Peyer's patch (tissue), 4 donors: ENCODE measurements at regions not wholly inside any gene's neighbourhood (a gene's known extent, or its start where the extent isn't known, plus 50 kb on each side); places are given as distances from the start of the nearest gene placed in this dataset.

Source experiments
- DNase-seq, 3 donors: peaks; one replicate each; pipeline ENCODE4 v3.0.0-alpha.2; 2017 to 2019
- H3K27ac ChIP-seq, 4 donors: fragments of 200-600 bp; sonication (generic); one replicate each; pipeline ENCODE4 v1.5.1; 2016 to 2019
- H3K27me3 ChIP-seq, 2 donors: fragments of 200-600 bp; sonication (generic); one replicate each; pipeline ENCODE4 v1.5.1; 2019
- H3K36me3 ChIP-seq, 3 donors: fragments of 200-600 bp; sonication (generic); one replicate each; pipeline ENCODE4 v1.5.1; 2016 to 2019
- H3K4me1 ChIP-seq, 4 donors: fragments of 200-600 bp; sonication (generic); one replicate each; pipeline ENCODE4 v1.5.1; 2016 to 2019
- H3K4me3 ChIP-seq, 4 donors: fragments of 200-600 bp; sonication (generic); 1 replicate in 3 of 4; 2 replicates in 1 of 4; pipeline ENCODE4 v1.5.1; 2016 to 2019; ENCODE audit warnings: mild to moderate bottlenecking in 1 of 4
- H3K9me3 ChIP-seq, 4 donors: fragments of 200-600 bp; sonication (generic); one replicate each; pipeline ENCODE4 v1.5.1; 2016 to 2019; ENCODE audit warnings: mild to moderate bottlenecking in 1 of 4
- POLR2A ChIP-seq, 2 donors: fragments of 450-650 bp; IDR thresholded peaks; one replicate each; pipeline ENCODE4 v1.5.1; 2017; ENCODE audit warnings: antibody characterized with exemption in 2 of 2, mild to moderate bottlenecking in 2 of 2, moderate library complexity in 2 of 2
- TF ChIP-seq, protein P1 (sequence below), 6 experiments: fragments of 450-650 bp in 4 of 6; fragments of 200-600 bp in 2 of 6; sonication (generic) in 1 of 6; IDR thresholded peaks; one replicate each; pipeline ENCODE4 v1.5.1; 2017 to 2019; ENCODE audit warnings: antibody characterized with exemption in 6 of 6, mild to moderate bottlenecking in 3 of 6, moderate library complexity in 1 of 6

DNA sequence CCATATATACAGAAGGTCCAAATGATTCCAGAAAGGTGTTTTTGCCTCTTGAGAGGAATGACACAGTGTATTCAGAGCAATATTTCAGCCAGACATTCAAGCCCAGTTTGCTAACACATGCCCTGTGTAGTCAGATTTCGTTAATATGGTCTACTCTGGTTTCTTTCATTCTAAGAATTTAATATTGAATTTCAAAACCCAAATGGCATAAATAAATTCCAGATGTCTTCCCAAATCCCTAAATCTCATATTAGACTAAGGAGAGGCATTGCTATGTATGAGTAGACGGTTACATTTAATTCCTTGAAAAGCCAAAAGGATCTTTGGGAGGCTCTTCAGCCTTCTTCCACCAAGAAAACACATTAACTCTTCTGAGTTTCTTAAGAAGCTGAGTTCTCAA, 66.3 kb upstream of the C1QTNF7 start:
- Histone ChIP-seq H3K4me1 (no peaks in the 10 kb centered on the region), H3K9me3 (no peaks in the 10 kb centered on the region), H3K27ac (no peak overlapping the region), H3K27me3 (no peaks in the 10 kb centered on the region), H3K36me3 (no peaks in the 10 kb centered on the region), H3K4me3 (no peak overlapping the region)
- no peak for TF ChIP-seq POLR2A (IDR thresholded peaks at IDR 0.05)
- TF ChIP-seq, protein P1, sequence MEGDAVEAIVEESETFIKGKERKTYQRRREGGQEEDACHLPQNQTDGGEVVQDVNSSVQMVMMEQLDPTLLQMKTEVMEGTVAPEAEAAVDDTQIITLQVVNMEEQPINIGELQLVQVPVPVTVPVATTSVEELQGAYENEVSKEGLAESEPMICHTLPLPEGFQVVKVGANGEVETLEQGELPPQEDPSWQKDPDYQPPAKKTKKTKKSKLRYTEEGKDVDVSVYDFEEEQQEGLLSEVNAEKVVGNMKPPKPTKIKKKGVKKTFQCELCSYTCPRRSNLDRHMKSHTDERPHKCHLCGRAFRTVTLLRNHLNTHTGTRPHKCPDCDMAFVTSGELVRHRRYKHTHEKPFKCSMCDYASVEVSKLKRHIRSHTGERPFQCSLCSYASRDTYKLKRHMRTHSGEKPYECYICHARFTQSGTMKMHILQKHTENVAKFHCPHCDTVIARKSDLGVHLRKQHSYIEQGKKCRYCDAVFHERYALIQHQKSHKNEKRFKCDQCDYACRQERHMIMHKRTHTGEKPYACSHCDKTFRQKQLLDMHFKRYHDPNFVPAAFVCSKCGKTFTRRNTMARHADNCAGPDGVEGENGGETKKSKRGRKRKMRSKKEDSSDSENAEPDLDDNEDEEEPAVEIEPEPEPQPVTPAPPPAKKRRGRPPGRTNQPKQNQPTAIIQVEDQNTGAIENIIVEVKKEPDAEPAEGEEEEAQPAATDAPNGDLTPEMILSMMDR (IDR thresholded peaks at IDR 0.05) = no peak
- no peak for DNase-seq

DNA sequence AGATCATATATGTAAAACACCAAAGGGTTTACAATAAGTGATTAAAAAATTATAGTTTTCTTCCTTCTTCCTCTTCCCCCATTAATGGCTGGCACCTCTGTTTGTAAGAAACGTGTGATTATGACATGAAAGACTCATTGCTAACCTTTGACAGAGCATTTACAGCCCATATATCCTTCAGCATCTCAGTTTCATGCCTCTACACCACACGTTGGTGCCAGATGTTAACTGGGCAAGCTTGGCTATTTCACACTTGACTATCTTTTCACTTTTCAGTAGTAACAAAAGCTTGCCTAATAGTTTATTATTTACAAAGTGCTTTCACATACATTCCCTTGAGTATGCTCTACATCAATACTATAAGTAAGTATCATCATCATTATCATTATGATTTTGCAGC, 65.3 kb upstream of the C1QTNF7 start:
- Histone ChIP-seq H3K4me1 (no peaks in the 10 kb centered on the region), H3K36me3 (no peaks in the 10 kb centered on the region), H3K27ac (no peak overlapping the region), H3K9me3 (no peaks in the 10 kb centered on the region), H3K27me3 (no peaks in the 10 kb centered on the region), H3K4me3 (no peak overlapping the region)
- TF ChIP-seq, protein P1 (IDR thresholded peaks at IDR 0.05) = no peak
- no peak for TF ChIP-seq POLR2A (IDR thresholded peaks at IDR 0.05)
- DNase-seq = no peak

DNA sequence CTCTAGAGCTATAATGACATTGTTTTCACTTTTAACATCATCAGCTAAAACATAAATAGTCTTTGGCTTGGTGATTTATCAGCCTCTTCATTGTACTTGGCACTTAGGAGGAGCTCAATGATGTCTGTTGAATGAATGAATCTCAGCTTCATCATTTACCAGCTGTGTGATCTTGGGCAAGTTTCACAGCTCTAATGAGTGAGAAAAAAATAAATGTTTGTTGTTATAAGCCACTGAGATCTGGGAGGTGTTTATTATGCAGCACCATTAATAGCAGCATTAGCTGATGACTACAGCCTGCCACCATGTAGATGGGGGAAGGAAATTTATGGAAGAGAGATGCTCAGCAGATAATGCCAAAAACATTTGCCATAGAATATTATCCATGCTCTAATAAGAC, 63.6 kb upstream of the C1QTNF7 start:
- Histone ChIP-seq H3K27ac (no peak overlapping the region), H3K36me3 (no peaks in the 10 kb centered on the region), H3K4me3 (no peak overlapping the region), H3K9me3 (no peaks in the 10 kb centered on the region), H3K27me3 (no peaks in the 10 kb centered on the region), H3K4me1 (no peaks in the 10 kb centered on the region)
- DNase-seq = no peak
- TF ChIP-seq POLR2A (IDR thresholded peaks at IDR 0.05) = no peak
- TF ChIP-seq, protein P1 (IDR thresholded peaks at IDR 0.05) = no peak

DNA sequence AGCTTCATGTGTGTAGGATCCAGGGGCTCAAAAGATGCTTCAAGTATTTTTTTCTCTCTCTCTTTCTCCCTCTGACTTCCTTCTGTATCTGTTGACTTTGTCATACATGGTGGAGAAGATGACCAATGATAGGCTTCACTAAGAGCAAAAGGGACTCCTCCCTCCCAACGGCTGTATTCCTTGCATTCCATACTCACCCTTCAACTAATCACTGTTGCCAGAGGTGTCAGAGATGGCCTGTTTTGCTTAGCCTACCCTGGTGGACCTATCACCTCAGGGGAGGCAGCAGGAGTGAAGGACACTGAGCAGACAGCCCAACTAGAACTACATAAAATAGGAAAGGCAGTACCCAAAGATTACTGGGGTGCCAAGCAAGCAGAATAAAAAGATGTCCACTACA, 62.2 kb upstream of the C1QTNF7 start:
- Histone ChIP-seq H3K4me1 (no peaks in the 10 kb centered on the region), H3K27me3 (no peaks in the 10 kb centered on the region), H3K36me3 (no peaks in the 10 kb centered on the region), H3K9me3 (no peaks in the 10 kb centered on the region), H3K4me3 (no peak overlapping the region), H3K27ac (no peak overlapping the region)
- TF ChIP-seq POLR2A (IDR thresholded peaks at IDR 0.05) = no peak
- TF ChIP-seq, protein P1 (IDR thresholded peaks at IDR 0.05) = no peak
- DNase-seq = no peak

DNA sequence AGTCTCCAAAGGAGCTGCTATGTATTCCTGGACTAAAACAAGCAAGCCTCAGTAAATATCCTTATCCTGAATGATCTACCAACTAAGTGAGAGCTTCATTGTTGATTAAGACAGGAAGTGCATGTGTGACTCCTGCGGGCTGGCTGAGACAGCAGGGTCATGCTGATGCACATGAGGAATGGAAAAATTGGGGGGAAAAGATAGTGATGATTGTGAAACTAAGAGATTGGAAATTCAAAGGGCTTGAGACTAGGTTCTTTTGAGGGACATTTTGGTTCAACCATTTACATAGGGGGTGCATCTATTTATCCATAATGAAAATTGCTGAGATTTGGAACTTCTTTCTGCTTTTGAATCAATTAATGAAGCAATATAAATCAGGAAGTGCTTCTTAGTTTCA, 61.1 kb upstream of the C1QTNF7 start:
- Histone ChIP-seq H3K36me3 (no peaks in the 10 kb centered on the region), H3K27ac (no peak overlapping the region), H3K4me1 (no peaks in the 10 kb centered on the region), H3K4me3 (no peak overlapping the region), H3K27me3 (no peaks in the 10 kb centered on the region), H3K9me3 (no peaks in the 10 kb centered on the region)
- DNase-seq = no peak
- TF ChIP-seq, protein P1 (IDR thresholded peaks at IDR 0.05) = no peak
- TF ChIP-seq POLR2A (IDR thresholded peaks at IDR 0.05) = no peak

DNA sequence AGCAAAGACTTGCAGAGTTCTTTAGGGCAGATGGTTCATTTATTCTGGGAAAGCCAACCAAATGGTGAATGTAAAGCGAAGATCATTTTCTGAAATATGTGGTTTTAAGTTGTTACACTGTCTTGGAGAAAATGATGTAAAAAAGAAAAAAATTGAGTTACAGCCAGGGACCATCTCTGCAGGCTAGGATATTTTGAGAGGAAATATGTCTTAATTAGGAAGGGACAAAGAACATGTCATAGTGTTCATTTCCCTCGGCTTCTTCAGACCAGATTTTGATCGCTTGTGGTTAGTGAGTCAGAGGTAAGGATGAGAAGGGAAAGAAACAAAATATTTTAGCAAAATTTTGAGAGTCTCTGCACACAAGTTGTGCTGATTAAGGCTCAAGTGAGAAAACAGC, 59.0 kb upstream of the C1QTNF7 start:
- no peak for DNase-seq
- TF ChIP-seq, protein P1 (IDR thresholded peaks at IDR 0.05) = no peak
- no peak for TF ChIP-seq POLR2A (IDR thresholded peaks at IDR 0.05)
- Histone ChIP-seq H3K9me3 (no peaks in the 10 kb centered on the region), H3K36me3 (no peaks in the 10 kb centered on the region), H3K4me1 (no peaks in the 10 kb centered on the region), H3K4me3 (no peak overlapping the region), H3K27me3 (no peaks in the 10 kb centered on the region), H3K27ac (no peak overlapping the region)
